ENCODE measurements at regions not wholly inside any gene's neighbourhood (a gene's known extent, or its start where the extent isn't known, plus 50 kb on each side); places are given as distances from the start of the nearest gene placed in this dataset.
"Not testable (repeated sequence)": the region's sequence is repeated elsewhere in the genome, so short reads cannot be mapped to it uniquely, and the experiment has no call there.

- peak; percentile 96 for TF ChIP-seq CTCF (conservative IDR thresholded peaks at IDR 0.05; ENCODE audit: low read depth, low read length)
- H3K4me3 ChIP-seq (ENCODE audit: low read depth, low read length), result no peak overlapping the region
- peak; percentile 18 for DNase-seq (ENCODE audit: low read depth)
Observed at GRCh38 chr18:61635901-61636528, 256.8 kb downstream of the RNF152 start.

- no peak for TF ChIP-seq CTCF (conservative IDR thresholded peaks at IDR 0.05; ENCODE audit: low read depth, low read length)
- H3K4me3 ChIP-seq (ENCODE audit: low read depth, low read length), result no peak overlapping the region
- DNase-seq (ENCODE audit: low read depth), result no peak
Observed at GRCh38 chr18:61628085-61628484, 264.7 kb downstream of the RNF152 start.

- H3K4me3 ChIP-seq (ENCODE audit: low read depth, low read length); DNase-seq (ENCODE audit: low read depth): not testable (repeated sequence)
Observed at GRCh38 chr18:61624631-61625030, 268.2 kb downstream of the RNF152 start.

- no peak for TF ChIP-seq CTCF (conservative IDR thresholded peaks at IDR 0.05; ENCODE audit: low read depth, low read length)
- no peak overlapping the region for H3K4me3 ChIP-seq (ENCODE audit: low read depth, low read length)
- DNase-seq (ENCODE audit: low read depth), result no peak
Observed at GRCh38 chr18:61619783-61620182, 273.0 kb downstream of the RNF152 start.

- no peak for TF ChIP-seq CTCF (conservative IDR thresholded peaks at IDR 0.05; ENCODE audit: low read depth, low read length)
- no peak overlapping the region for H3K4me3 ChIP-seq (ENCODE audit: low read depth, low read length)
- DNase-seq (ENCODE audit: low read depth), result no peak
Observed at GRCh38 chr18:61618816-61619215, 274.0 kb downstream of the RNF152 start.

GRCh38 chr18:61616111-61616610, 276.6 kb downstream of the RNF152 start:
- no peak overlapping the region for H3K4me3 ChIP-seq (ENCODE audit: low read depth, low read length)
- no peak for TF ChIP-seq CTCF (conservative IDR thresholded peaks at IDR 0.05; ENCODE audit: low read depth, low read length)
- no peak for DNase-seq (ENCODE audit: low read depth)

GRCh38 chr18:61612517-61612916, 279.3 kb downstream of the CDH20 start:
- no peak for DNase-seq (ENCODE audit: low read depth)
- TF ChIP-seq CTCF (conservative IDR thresholded peaks at IDR 0.05; ENCODE audit: low read depth, low read length), result peak; percentile 39
- H3K4me3 ChIP-seq (ENCODE audit: low read depth, low read length), result no peak overlapping the region
